Keratinocyte (primary cell): ENCODE measurements at regions not wholly inside any gene's neighbourhood (a gene's known extent, or its start where the extent isn't known, plus 50 kb on each side); places are given as distances from the start of the nearest gene placed in this dataset.

Experiments used
- DNase-seq: peaks from one replicate; pipeline ENCODE4 v3.0.0-alpha.2; 2011; ENCODE audit warnings: low read depth, missing footprints, low spot score
- FAIRE-seq: peaks from 2 replicates; lab custom pipeline; 2011; peaks lifted over from hg19 to GRCh38; lab: Jason Lieb, UNC
- H2AFZ ChIP-seq: 2 replicates; pipeline ENCODE4 v1.6.0; 2012; ENCODE audit warnings: low read length, control low read depth, inconsistent platforms; ENCODE audit not compliant: control insufficient read depth
- H3K27ac ChIP-seq: 2 replicates; pipeline ENCODE4 v1.5.1; 2011; ENCODE audit warnings: low read length; ENCODE audit not compliant: control insufficient read depth, insufficient read depth
- H3K27me3 ChIP-seq: 3 replicates; pipeline ENCODE4 v1.6.0; 2011; ENCODE audit warnings: low read length; ENCODE audit not compliant: control insufficient read depth, insufficient read depth; ENCODE audit errors: extremely low read depth
- H3K36me3 ChIP-seq, 2 experiments: 2 replicates in 1 of 2; 3 replicates in 1 of 2; pipeline ENCODE4 v1.5.1; 2011; ENCODE audit warnings: low read length in 2 of 2, mild to moderate bottlenecking in 1 of 2; ENCODE audit not compliant: control insufficient read depth in 2 of 2, insufficient read depth in 2 of 2; ENCODE audit errors: extremely low read depth in 1 of 2
- H3K4me1 ChIP-seq: 3 replicates; pipeline ENCODE4 v1.5.1; 2011; ENCODE audit warnings: low read length; ENCODE audit not compliant: control insufficient read depth, insufficient read depth; ENCODE audit errors: extremely low read depth
- H3K4me2 ChIP-seq: 3 replicates; pipeline ENCODE4 v1.6.0; 2011; ENCODE audit warnings: low read depth, low read length; ENCODE audit not compliant: control insufficient read depth, insufficient read depth; ENCODE audit errors: extremely low read depth
- H3K4me3 ChIP-seq, 3 experiments: fragments of 200-600 bp in 1 of 3; sonication (generic) in 1 of 3; 2 replicates in 2 of 3; 3 replicates in 1 of 3; pipeline ENCODE4 v1.5.1; 2011 to 2016; ENCODE audit warnings: low read length in 3 of 3, mild to moderate bottlenecking in 3 of 3, control low read depth in 2 of 3, inconsistent platforms in 1 of 3, low read depth in 1 of 3, mixed read lengths in 1 of 3, mixed run types in 1 of 3, moderate library complexity in 1 of 3; ENCODE audit not compliant: control insufficient read depth in 2 of 3, insufficient read depth in 2 of 3; ENCODE audit errors: extremely low read depth in 1 of 3
- H3K79me2 ChIP-seq: 2 replicates; pipeline ENCODE4 v1.6.0; 2012; ENCODE audit warnings: low read length; ENCODE audit not compliant: control insufficient read depth, insufficient read depth
- H3K9ac ChIP-seq: 3 replicates; pipeline ENCODE4 v1.6.0; 2011; ENCODE audit warnings: low read length; ENCODE audit not compliant: control insufficient read depth, insufficient read depth; ENCODE audit errors: extremely low read depth
- H3K9me1 ChIP-seq: 3 replicates; pipeline ENCODE4 v1.6.0; 2011; ENCODE audit warnings: low read length; ENCODE audit not compliant: control insufficient read depth, insufficient read depth; ENCODE audit errors: extremely low read depth
- H3K9me3 ChIP-seq: 2 replicates; pipeline ENCODE4 v1.5.1; 2012; ENCODE audit warnings: low read depth, low read length; ENCODE audit not compliant: control insufficient read depth
- H4K20me1 ChIP-seq: 3 replicates; pipeline ENCODE4 v1.6.0; 2011; ENCODE audit warnings: low read length; ENCODE audit not compliant: control insufficient read depth, insufficient read depth; ENCODE audit errors: extremely low read depth
- EZH2 ChIP-seq: IDR thresholded peaks from one replicate; pipeline ENCODE4 v1.6.1; 2012; ENCODE audit warnings: inconsistent platforms, mild to moderate bottlenecking, low read length, moderate library complexity
- dilution Hi-C: fragments of 300-500 bp; cut with MboI; formaldehyde crosslinking; loops from one replicate; pipeline ENCODE4 v1.7.0; 2020; ENCODE audit warnings: low sequenced_read_pairs; ENCODE audit not compliant: extremely low pct_ligation_motif_present
- TF ChIP-seq, protein P1 (sequence below), 3 experiments: IDR thresholded peaks in 1 of 3; conservative IDR thresholded peaks in 1 of 3; optimal IDR thresholded peaks in 1 of 3; 2 replicates in 2 of 3; 3 replicates in 1 of 3; pipeline versions ENCODE3 to v1.5.1; 2011; ENCODE audit warnings: low read length in 3 of 3, mild to moderate bottlenecking in 3 of 3, moderate library complexity in 2 of 3, control low read depth in 1 of 3, inconsistent platforms in 1 of 3; ENCODE audit not compliant: insufficient read depth in 2 of 3; ENCODE audit errors: extremely low read depth in 1 of 3

DNA sequence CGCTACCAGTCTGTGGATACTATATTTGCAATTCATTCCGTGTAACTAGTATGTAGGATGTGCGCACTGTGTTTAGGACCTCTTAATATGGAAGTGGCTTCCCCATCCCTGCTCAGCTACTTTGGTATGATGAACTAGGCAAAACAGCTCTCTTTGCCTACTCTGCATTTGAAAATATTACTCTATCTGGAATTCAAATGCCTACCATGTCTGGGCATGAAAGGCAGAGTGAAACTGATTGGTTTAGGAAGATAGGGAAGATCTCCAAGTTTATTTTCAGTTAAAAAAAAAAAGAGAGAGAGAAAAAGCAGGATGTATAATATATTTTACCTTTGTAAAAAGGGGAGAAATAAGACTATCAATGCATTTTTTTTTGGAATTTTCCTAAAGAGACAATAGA is 74.1 kb upstream of the ELL2 start:
- TF ChIP-seq, protein P1, sequence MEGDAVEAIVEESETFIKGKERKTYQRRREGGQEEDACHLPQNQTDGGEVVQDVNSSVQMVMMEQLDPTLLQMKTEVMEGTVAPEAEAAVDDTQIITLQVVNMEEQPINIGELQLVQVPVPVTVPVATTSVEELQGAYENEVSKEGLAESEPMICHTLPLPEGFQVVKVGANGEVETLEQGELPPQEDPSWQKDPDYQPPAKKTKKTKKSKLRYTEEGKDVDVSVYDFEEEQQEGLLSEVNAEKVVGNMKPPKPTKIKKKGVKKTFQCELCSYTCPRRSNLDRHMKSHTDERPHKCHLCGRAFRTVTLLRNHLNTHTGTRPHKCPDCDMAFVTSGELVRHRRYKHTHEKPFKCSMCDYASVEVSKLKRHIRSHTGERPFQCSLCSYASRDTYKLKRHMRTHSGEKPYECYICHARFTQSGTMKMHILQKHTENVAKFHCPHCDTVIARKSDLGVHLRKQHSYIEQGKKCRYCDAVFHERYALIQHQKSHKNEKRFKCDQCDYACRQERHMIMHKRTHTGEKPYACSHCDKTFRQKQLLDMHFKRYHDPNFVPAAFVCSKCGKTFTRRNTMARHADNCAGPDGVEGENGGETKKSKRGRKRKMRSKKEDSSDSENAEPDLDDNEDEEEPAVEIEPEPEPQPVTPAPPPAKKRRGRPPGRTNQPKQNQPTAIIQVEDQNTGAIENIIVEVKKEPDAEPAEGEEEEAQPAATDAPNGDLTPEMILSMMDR (optimal IDR thresholded peaks at IDR 0.05 in 1 of 3, IDR thresholded peaks at IDR 0.05 in 1 of 3, conservative IDR thresholded peaks at IDR 0.05 in 1 of 3; ENCODE audit: extremely low read depth in 1 of 3, insufficient read depth in 2 of 3, low read length in 3 of 3), result no peak
- no peak for DNase-seq
- peak overlapping the region; percentile 74 for H3K4me2 ChIP-seq
- peak overlapping the region; percentile 26 for H3K9ac ChIP-seq
- H3K9me3 ChIP-seq, result peaks cover 2% of the 10 kb centered on the region
- peak overlapping the region; percentile 80 for H2AFZ ChIP-seq
- no peaks in the 10 kb centered on the region for H3K36me3 ChIP-seq
- H3K9me1 ChIP-seq, result no peaks in the 10 kb centered on the region
- no peaks in the 10 kb centered on the region for H4K20me1 ChIP-seq
- FAIRE-seq, result peak; percentile 32
- H3K27me3 ChIP-seq, result no peaks in the 10 kb centered on the region
- H3K4me1 ChIP-seq, result peaks cover 39% of the 10 kb centered on the region
- dilution Hi-C loops, result no loop called here
- no peaks in the 10 kb centered on the region for H3K79me2 ChIP-seq
- H3K4me3 ChIP-seq, result peak overlapping the region in 1 of 3 experiments; percentile 4
- peak overlapping the region; percentile 72 for H3K27ac ChIP-seq

DNA sequence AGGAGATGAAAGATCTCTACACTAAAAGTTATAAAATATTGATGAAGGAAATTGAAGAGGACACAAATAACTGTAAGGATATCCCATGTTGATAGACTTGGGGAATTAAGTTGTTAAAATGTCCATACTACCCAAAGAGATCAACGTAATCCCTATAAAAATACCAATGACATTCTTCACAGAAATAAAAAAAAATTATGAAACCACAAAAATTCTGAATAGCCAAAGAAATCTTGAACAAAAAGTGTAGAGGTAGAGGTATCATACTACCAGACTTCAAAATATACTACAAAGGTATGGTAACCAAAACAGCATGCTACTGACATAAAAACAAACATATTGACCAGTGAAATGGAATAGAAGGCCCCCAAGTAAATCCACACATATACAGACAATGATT is 71.5 kb upstream of the ELL2 start:
- no peak for DNase-seq
- H3K4me1 ChIP-seq, result peaks cover 41% of the 10 kb centered on the region

More for the DNA sequence above, 71.5 kb upstream of the ELL2 start:
- H3K79me2 ChIP-seq, result no peaks in the 10 kb centered on the region
- H2AFZ ChIP-seq, result no peak overlapping the region
- peaks cover 2% of the 10 kb centered on the region for H3K9me3 ChIP-seq
- no peaks in the 10 kb centered on the region for H3K9me1 ChIP-seq
- H3K9ac ChIP-seq, result no peak overlapping the region
- no peaks in the 10 kb centered on the region for H3K36me3 ChIP-seq
- dilution Hi-C loops, result no loop called here
- H3K27me3 ChIP-seq, result no peaks in the 10 kb centered on the region
- H3K27ac ChIP-seq, result no peak overlapping the region
- no peak overlapping the region for H3K4me2 ChIP-seq
- FAIRE-seq, result no peak
- TF ChIP-seq, protein P1 (optimal IDR thresholded peaks at IDR 0.05 in 1 of 3, IDR thresholded peaks at IDR 0.05 in 1 of 3, conservative IDR thresholded peaks at IDR 0.05 in 1 of 3; ENCODE audit: extremely low read depth in 1 of 3, insufficient read depth in 2 of 3, low read length in 3 of 3), result no peak
- no peak for TF ChIP-seq EZH2
- no peaks in the 10 kb centered on the region for H4K20me1 ChIP-seq
- no peak overlapping the region for H3K4me3 ChIP-seq
